ENCODE measurements at regions not wholly inside any gene's neighbourhood (a gene's known extent, or its start where the extent isn't known, plus 50 kb on each side); places are given as distances from the start of the nearest gene placed in this dataset.
A peak's percentile ranks its signal among the peaks of the same experiment; 100 is the strongest.
"Not testable (repeated sequence)": the region's sequence is repeated elsewhere in the genome, so short reads cannot be mapped to it uniquely, and the experiment has no call there.

- no peak for DNase-seq
- peaks cover 9% of the 10 kb centered on the region for H3K27me3 Mint-ChIP-seq
- H3K4me3 Mint-ChIP-seq: no peak overlapping the region
- no peak overlapping the region for H3K27ac Mint-ChIP-seq
- POLR2A ChIA-PET: no interaction called here
- H3K9me3 Mint-ChIP-seq: no peaks in the 10 kb centered on the region
- H3K36me3 Mint-ChIP-seq (ENCODE audit: low read depth): no peaks in the 10 kb centered on the region
- peaks cover 16% of the 10 kb centered on the region for H3K4me1 Mint-ChIP-seq
- CTCF ChIA-PET: no interaction called here
Measured at GRCh38 chr15:81056304-81056703, 55.6 kb downstream of the TLNRD1 start.

GRCh38 chr15:81060470-81060869 is 59.7 kb downstream of the TLNRD1 start:
- H3K9me3 Mint-ChIP-seq: no peaks in the 10 kb centered on the region
- no peak overlapping the region for H3K4me3 Mint-ChIP-seq
- ChIA-PET POLR2A (no interaction called here), CTCF (no interaction called here)
- DNase-seq: no peak
- H3K4me1 Mint-ChIP-seq: peaks cover 4% of the 10 kb centered on the region
- no peak overlapping the region for H3K27ac Mint-ChIP-seq
- H3K36me3 Mint-ChIP-seq (ENCODE audit: low read depth): no peaks in the 10 kb centered on the region
- peaks cover 9% of the 10 kb centered on the region for H3K27me3 Mint-ChIP-seq

GRCh38 chr15:81060907-81061306 is 60.2 kb downstream of the TLNRD1 start:
- CTCF ChIA-PET: no interaction called here
- POLR2A ChIA-PET: no interaction called here
- no peak for DNase-seq
- Mint-ChIP-seq H3K9me3 (no peaks in the 10 kb centered on the region), H3K36me3 (ENCODE audit: low read depth) (no peaks in the 10 kb centered on the region), H3K27me3 (peaks cover 8% of the 10 kb centered on the region), H3K4me3 (no peak overlapping the region), H3K27ac (peak overlapping the region; percentile 7), H3K4me1 (peaks cover 4% of the 10 kb centered on the region)

GRCh38 chr15:81061490-81062253 is 60.9 kb downstream of the TLNRD1 start:
- POLR2A ChIA-PET: no interaction called here
- H3K27ac Mint-ChIP-seq: no peak overlapping the region

DNA sequence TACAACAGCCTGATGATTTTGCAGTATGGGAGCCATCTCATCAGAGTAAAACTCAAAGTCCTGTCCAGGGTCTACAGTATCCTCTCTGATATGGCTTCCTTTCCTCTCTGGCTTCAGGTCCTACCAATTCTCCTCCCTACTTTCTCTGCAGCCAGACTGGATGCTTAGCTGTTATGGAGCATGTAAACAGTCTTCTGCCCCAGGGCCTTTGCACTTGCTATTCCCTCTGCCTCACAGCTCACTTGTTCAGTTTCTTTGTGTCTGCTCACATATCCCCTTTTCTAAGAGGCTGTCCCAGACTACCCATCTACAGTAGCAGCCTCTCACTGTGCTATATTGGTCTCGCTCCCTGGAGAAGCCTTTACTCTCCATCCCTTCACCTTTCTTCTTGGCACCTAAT is 62.2 kb downstream of the TLNRD1 start:
- no peak for DNase-seq
- Mint-ChIP-seq H3K36me3 (ENCODE audit: low read depth) (no peaks in the 10 kb centered on the region), H3K27ac (no peak overlapping the region), H3K4me3 (no peak overlapping the region), H3K27me3 (peaks cover 2% of the 10 kb centered on the region), H3K4me1 (peaks cover 4% of the 10 kb centered on the region), H3K9me3 (no peaks in the 10 kb centered on the region)
- ChIA-PET CTCF (no interaction called here), POLR2A (no interaction called here)

More at GRCh38 chr15:81061490-81062253, 60.9 kb downstream of the TLNRD1 start:
- Mint-ChIP-seq H3K9me3 (no peaks in the 10 kb centered on the region), H3K4me1 (peaks cover 4% of the 10 kb centered on the region), H3K36me3 (ENCODE audit: low read depth) (no peaks in the 10 kb centered on the region), H3K4me3 (no peak overlapping the region), H3K27me3 (peaks cover 2% of the 10 kb centered on the region)
- CTCF ChIA-PET: no interaction called here
- DNase-seq: no peak

GRCh38 chr15:81064253-81064652 is 63.5 kb downstream of the TLNRD1 start:
- CTCF ChIA-PET: interaction anchor here (0.9 kb wide), 1 partner anchor 10 kb away, joined by 3 read pairs; no protein-coding TSS in a partner anchor
- peaks cover 2% of the 10 kb centered on the region for H3K27me3 Mint-ChIP-seq
- H3K9me3 Mint-ChIP-seq: no peaks in the 10 kb centered on the region

DNA sequence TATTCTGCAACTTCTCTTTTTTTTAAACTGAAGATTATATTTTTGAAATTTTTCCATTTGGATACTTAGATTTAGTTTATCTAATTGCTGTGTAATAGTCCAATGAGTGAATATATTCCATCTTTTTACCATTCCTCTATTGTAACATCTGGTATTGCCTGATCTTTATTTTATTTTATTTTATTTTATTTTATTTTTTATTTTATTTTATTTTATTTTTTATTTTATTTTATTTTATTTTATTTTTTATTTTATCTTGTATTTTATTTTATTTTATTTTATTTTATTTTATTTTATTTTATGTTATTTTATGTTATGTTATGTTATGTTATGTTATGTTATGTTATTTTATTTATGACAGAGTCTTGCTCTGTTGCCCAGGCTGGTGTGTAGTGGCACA is 66.5 kb upstream of the CFAP161 start:
- H3K4me1 Mint-ChIP-seq; H3K27ac Mint-ChIP-seq; H3K36me3 Mint-ChIP-seq (ENCODE audit: low read depth); H3K9me3 Mint-ChIP-seq; DNase-seq; H3K4me3 Mint-ChIP-seq; CTCF ChIA-PET; H3K27me3 Mint-ChIP-seq; POLR2A ChIA-PET: not testable (repeated sequence)

More at GRCh38 chr15:81064253-81064652, 63.5 kb downstream of the TLNRD1 start:
- DNase-seq: no peak
- H3K4me3 Mint-ChIP-seq: no peak overlapping the region
- no peak overlapping the region for H3K27ac Mint-ChIP-seq
- POLR2A ChIA-PET: no interaction called here
- H3K36me3 Mint-ChIP-seq (ENCODE audit: low read depth): no peaks in the 10 kb centered on the region
- H3K4me1 Mint-ChIP-seq: peaks cover 4% of the 10 kb centered on the region

DNA sequence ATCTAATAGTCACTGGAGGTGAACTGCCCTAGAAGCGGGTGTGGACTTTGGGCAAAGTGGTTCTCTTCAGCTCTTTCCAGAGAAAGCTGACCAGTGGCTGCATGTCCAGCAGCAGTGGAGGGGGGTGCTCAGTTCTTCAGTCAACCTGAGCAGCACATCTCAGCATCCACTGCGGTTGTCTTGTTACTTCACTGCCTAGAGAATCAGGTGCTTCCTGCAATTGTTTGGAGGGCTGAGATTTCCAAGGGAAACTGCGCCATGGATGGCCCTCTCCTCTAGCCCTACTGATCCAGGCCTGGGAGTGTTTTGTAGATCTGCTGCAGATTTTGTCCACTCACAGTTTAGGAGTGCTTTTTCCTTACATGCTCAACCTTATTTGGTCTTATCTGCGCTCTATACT is 65.6 kb upstream of the CFAP161 start:
- no peak overlapping the region for H3K27ac Mint-ChIP-seq
- H3K4me1 Mint-ChIP-seq: no peaks in the 10 kb centered on the region
- DNase-seq: no peak
- no peak overlapping the region for H3K4me3 Mint-ChIP-seq
- H3K9me3 Mint-ChIP-seq: no peaks in the 10 kb centered on the region
- POLR2A ChIA-PET: no interaction called here
- peaks cover 5% of the 10 kb centered on the region for H3K27me3 Mint-ChIP-seq
- H3K36me3 Mint-ChIP-seq (ENCODE audit: low read depth): no peaks in the 10 kb centered on the region
- CTCF ChIA-PET: no interaction called here

DNA sequence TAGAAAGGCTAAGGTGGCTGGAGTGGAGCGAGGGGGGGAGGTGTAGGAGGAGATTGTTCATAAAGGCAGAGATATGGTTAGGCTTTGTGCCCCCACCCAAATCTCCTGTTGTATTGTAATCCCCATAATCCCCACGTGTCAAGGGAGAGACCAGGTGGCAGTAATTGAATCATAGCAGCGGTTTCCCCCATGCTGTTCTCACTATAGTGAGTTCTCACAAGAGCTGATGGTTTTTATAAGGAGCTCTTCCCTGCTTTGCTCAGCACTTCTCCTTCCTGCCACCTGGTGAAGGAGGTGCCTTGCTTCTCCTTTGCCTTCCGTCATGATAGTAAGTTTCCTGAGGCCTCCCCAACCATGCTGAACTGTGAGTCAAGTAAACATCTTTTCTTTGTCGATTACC is 64.7 kb upstream of the CFAP161 start:
- no peak for DNase-seq
- H3K9me3 Mint-ChIP-seq: no peaks in the 10 kb centered on the region
- H3K27ac Mint-ChIP-seq: no peak overlapping the region
- H3K27me3 Mint-ChIP-seq: peaks cover 5% of the 10 kb centered on the region
- H3K4me1 Mint-ChIP-seq: peaks cover 5% of the 10 kb centered on the region
- H3K36me3 Mint-ChIP-seq (ENCODE audit: low read depth): no peaks in the 10 kb centered on the region
- CTCF ChIA-PET: interaction anchor here (1.3 kb wide), 1 partner anchor 27 kb away, joined by 3 read pairs; no protein-coding TSS in a partner anchor
- no peak overlapping the region for H3K4me3 Mint-ChIP-seq
- POLR2A ChIA-PET: no interaction called here

DNA sequence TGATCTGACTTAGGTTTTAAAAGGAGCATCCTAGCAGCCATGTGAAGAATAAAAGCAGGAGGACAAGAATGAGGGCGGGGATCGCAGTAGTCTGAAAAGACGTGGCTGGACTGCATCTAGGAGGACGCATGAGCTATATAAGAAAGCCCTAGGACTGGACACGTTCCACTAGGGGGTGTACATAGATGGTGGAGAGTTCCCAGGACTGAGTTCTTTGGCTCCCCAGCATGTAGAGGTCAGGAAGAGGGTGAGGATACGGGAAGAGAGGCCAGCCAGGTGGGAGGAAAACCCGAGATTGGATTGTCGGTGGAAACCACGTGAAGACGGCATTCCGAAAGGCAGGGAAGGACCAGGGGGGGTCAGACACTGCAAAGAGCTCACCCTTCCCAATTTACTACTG is 64.2 kb upstream of the CFAP161 start:
- H3K9me3 Mint-ChIP-seq: no peaks in the 10 kb centered on the region
- no peak for DNase-seq
- POLR2A ChIA-PET: no interaction called here
- peaks cover 5% of the 10 kb centered on the region for H3K27me3 Mint-ChIP-seq
- H3K4me1 Mint-ChIP-seq: peaks cover 11% of the 10 kb centered on the region
- H3K4me3 Mint-ChIP-seq: no peak overlapping the region
- no peaks in the 10 kb centered on the region for H3K36me3 Mint-ChIP-seq (ENCODE audit: low read depth)
- CTCF ChIA-PET: interaction anchor here (1.3 kb wide), 1 partner anchor 26 kb away, joined by 3 read pairs; no protein-coding TSS in a partner anchor
- H3K27ac Mint-ChIP-seq: no peak overlapping the region

GRCh38 chr15:81071120-81071519 is 63.0 kb upstream of the CFAP161 start:
- ChIA-PET POLR2A (no interaction called here), CTCF (no interaction called here)
- no peak overlapping the region for H3K27ac Mint-ChIP-seq
- no peak overlapping the region for H3K4me3 Mint-ChIP-seq
- H3K9me3 Mint-ChIP-seq: no peaks in the 10 kb centered on the region
- peaks cover 16% of the 10 kb centered on the region for H3K4me1 Mint-ChIP-seq
- DNase-seq: no peak
- H3K36me3 Mint-ChIP-seq (ENCODE audit: low read depth): no peaks in the 10 kb centered on the region
- peaks cover 5% of the 10 kb centered on the region for H3K27me3 Mint-ChIP-seq

DNA sequence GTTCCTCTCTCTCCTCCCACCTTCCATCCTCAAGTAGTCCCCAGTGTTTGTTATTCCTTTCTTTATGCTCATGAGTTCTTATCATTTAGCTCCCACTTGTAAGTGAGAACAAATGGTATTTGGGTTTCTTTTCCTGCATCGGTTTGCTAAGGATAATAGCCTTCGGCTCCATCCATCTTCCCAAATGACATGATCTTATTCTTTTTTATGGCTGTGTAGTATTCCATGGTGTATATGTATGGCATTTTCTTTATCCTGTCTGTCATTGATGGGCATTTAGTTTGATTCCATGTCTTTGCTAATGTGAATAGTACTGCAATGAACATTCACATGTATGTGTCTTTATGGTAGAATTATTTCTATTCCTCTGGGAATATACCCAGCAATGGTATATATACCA is 62.4 kb upstream of the CFAP161 start:
- POLR2A ChIA-PET: no interaction called here
- H3K4me3 Mint-ChIP-seq: no peak overlapping the region
- peaks cover 16% of the 10 kb centered on the region for H3K4me1 Mint-ChIP-seq
- peaks cover 5% of the 10 kb centered on the region for H3K27me3 Mint-ChIP-seq
- no peaks in the 10 kb centered on the region for H3K9me3 Mint-ChIP-seq
- CTCF ChIA-PET: interaction anchor here (1.0 kb wide), 1 partner anchor 194 kb away, joined by 3 read pairs; no protein-coding TSS in a partner anchor
- no peaks in the 10 kb centered on the region for H3K36me3 Mint-ChIP-seq (ENCODE audit: low read depth)
- DNase-seq: no peak
- H3K27ac Mint-ChIP-seq: no peak overlapping the region

- DNase-seq: no peak
- Mint-ChIP-seq H3K4me1 (peaks cover 16% of the 10 kb centered on the region), H3K27me3 (peaks cover 6% of the 10 kb centered on the region), H3K27ac (no peak overlapping the region), H3K9me3 (no peaks in the 10 kb centered on the region), H3K4me3 (no peak overlapping the region), H3K36me3 (ENCODE audit: low read depth) (no peaks in the 10 kb centered on the region)
- ChIA-PET CTCF (interaction anchor here (1.0 kb wide), 1 partner anchor 193 kb away, joined by 3 read pairs; no protein-coding TSS in a partner anchor), POLR2A (no interaction called here)
Measured at GRCh38 chr15:81072551-81072950, 61.5 kb upstream of the CFAP161 start.

- H3K27ac Mint-ChIP-seq: no peak overlapping the region
- DNase-seq: no peak
- H3K9me3 Mint-ChIP-seq: no peaks in the 10 kb centered on the region
- H3K4me3 Mint-ChIP-seq: no peak overlapping the region
- ChIA-PET POLR2A (no interaction called here), CTCF (interaction anchor here (1.3 kb wide), 1 partner anchor 9 kb away, joined by 3 read pairs; no protein-coding TSS in a partner anchor)
- H3K36me3 Mint-ChIP-seq (ENCODE audit: low read depth): no peaks in the 10 kb centered on the region
- peaks cover 9% of the 10 kb centered on the region for H3K27me3 Mint-ChIP-seq
- H3K4me1 Mint-ChIP-seq: peaks cover 16% of the 10 kb centered on the region
Measured at GRCh38 chr15:81073801-81074200, 60.3 kb upstream of the CFAP161 start.

Measured in activated CD4-positive, alpha-beta T cell treated with anti-CD3 and anti-CD28 coated beads, Interleukin-2, amount 10 ng/mL, durations not matched to agents 7 days and 5 days (primary cell).